ENCODE measurements at regions not wholly inside any gene's neighbourhood (a gene's known extent, or its start where the extent isn't known, plus 50 kb on each side); places are given as distances from the start of the nearest gene placed in this dataset.
"Not testable (repeated sequence)": the region's sequence is repeated elsewhere in the genome, so short reads cannot be mapped to it uniquely, and the experiment has no call there.

DNA sequence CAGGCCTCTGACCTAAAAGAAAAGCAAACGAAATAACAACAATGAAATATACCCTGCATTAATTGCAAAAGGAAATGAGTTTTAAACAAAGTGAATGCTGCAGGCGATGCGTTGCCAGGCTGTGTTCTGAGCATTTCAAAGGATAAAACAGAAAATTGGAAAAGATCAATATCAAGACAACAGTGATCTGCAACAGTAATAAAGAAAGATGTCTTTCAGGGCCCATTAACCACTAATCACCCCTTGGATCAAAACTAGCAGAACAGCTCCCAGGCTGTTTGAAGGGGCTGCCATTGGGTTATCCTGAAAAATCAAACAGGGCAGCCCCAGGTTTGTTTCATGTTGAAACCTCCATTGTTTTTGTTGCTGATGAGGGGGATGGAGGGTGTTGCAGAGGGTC lies 219.2 kb downstream of the FGFR2 start:
- DNase-seq (ENCODE audit: low spot score), result no peak

DNA sequence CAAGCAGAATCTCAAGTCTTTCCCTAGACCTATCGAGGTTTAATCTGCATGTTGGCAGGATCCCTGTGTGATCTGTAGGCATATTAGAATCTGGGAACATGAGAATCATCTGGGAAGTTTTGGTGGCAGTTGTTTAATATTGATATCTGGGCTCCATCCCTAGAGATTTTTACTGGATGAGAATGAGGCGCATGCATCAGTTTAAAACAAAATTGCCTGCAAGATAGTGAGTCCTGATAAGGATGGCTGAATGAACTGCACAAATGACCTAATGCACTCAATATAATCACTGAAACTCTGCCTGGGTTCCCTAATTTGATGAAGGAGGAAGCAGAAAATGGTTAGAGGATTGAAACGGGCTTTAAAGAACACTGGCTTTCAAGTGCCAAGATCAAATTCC lies 218.0 kb downstream of the FGFR2 start:
- no peak for DNase-seq (ENCODE audit: low spot score)

DNA sequence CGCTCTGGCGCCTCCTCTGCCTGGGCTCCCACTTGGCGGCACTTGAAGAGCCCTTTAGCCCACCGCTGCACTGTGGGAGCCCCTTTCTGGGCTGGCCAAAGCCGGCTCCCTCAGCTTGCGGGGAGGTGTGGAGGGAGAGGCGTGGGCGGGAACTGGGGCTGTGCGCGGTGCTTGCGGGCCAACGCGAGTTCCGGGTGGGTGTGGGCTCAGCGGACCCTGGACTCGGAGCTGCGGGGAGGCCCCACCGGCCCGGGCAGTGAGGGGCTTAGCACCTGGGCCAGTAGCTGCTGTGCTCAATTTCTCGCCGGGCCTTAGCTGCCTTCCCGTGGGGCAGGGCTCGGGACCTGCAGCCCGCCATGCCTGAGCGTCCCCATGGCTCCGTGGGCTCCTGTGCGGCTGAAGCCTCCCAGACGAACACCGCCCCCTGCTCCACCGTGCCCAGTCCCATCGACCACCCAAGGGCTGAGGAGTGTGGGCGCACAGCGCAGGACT lies 216.2 kb downstream of the FGFR2 start:
- not testable (repeated sequence) for DNase-seq (ENCODE audit: low spot score)

DNA sequence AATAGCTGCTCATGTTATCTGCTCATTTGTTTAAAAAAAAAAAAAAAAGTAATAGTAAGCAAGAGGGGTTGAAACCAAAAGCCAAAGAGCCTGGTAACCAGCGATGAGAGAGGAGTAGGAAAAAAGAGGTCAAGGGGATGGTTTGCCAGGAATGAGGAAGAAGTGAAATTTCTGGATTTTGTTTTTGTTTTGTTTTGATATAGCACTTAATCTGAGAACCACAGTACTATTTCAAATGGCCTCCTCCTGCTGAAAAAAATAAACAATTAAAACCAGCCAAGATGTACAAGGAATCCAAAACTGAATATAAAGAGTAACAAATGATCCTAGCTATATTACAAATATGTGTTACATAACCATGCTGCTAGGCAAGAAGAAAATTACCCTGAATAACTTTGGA lies 213.1 kb downstream of the FGFR2 start:
- DNase-seq (ENCODE audit: low spot score), result no peak

DNA sequence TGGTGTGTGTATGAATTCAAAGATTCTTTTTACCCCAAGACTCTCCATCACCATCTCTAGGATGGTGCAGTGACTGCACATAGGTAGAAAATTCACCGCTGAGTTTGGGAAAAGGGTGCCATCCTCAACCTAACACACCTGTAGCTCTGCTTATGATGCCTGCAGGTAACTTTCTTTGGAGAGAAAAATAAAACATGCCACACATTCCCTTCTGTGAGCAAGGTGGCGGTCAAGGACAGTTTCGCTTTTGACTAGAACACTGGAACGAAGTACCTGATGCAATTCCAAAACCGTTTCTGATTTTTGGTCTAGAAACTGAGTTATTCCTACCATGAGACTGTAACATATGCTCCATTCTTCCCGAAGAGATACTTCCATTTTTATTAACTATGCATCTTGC lies 205.6 kb downstream of the FGFR2 start:
- no peak for DNase-seq (ENCODE audit: low spot score)

DNA sequence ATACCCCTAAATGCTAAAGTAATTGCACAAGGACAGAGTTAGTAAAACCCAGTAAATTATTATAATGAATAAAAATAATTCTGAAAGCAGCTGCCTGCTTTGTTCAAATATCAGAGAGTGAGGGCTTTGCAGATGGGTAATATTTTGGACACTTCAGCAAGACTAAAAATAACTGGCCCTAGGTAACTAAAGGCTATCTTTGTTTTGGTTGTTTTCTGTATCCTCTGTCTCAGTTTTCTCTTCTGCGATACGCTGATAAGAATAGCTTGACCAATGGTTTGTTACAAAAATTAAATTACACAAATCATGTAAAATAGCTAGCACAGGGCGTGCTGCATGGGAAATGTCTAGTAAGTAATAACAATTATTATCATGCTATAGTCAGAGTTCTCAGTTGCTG lies 204.7 kb downstream of the FGFR2 start:
- no peak for DNase-seq (ENCODE audit: low spot score)

DNA sequence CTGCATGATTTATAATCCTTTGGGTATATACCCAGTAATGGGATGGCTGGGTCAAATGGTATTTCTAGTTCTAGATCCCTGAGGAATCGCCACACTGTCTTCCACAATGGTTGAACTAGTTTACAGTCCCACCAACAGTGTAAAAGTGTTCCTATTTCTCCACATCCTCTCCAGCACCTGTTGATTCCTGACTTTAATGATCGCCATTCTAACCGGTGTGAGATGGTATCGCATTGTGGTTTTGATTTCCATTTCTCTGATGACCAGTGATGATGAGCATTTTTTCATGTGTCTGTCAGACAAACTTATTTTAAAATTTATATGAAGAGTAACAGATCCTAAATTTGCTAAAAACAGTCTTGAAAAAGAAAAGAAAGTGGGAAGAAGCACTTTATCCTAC lies 197.7 kb downstream of the FGFR2 start:
- DNase-seq (ENCODE audit: low spot score), result not testable (repeated sequence)

DNA sequence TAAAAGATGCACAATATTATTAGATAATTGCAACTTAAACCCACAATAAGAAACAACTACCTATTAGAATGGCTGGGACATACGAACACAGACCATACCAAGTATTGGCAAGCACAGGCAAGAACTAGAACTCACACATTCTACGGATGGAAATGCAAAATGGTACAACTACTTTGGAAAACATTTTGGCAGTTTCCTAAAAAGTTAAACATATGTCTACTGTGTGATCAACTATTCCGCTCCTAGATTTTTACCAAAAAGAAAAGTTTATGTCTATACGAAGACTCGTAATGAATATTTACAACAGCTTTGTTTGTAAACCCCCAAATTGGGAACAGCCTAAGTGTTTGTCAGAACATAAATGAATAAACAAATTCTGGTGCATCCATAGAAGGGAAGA lies 194.7 kb downstream of the FGFR2 start:
- DNase-seq (ENCODE audit: low spot score), result no peak

DNA sequence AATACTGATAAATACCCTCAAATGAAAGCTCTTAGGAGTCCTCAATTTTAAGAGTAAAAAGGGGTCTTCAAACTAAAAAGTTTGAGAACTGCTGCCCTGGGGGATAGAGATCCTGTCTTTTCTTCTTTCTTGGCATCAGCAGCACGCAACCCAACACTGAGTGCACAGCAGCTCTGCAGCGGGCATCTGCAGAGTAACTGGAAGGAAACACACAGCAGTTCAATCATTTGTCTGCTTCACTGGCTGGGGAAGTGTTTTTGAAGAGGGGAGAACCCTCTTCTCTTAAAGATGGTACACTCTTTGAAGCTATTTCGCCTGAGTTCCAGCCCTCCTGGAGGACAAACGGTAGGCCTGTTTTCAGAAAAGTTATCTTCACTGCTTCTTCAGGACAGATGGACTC lies 193.6 kb downstream of the FGFR2 start:
- no peak for DNase-seq (ENCODE audit: low spot score)

DNA sequence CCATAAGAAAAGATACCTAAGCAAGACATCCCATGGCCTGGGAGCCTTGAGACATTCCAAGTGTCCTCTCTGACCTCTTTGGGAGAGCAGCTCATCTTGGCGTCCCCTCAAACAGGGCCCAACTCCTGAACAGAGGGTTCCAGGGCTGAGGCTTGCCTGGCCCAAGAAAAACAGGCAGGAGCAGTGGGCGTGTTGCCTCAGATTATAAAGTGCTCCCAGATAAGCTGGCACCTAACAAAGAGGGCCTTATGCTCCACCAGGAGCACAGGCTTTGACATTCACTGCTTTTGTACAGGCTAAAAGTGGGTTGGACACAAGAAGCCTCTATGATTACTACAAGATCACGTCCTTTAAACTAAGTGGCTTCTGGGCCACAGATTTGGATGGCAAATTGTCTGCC lies 193.1 kb downstream of the FGFR2 start:
- DNase-seq (ENCODE audit: low spot score), result no peak

DNA sequence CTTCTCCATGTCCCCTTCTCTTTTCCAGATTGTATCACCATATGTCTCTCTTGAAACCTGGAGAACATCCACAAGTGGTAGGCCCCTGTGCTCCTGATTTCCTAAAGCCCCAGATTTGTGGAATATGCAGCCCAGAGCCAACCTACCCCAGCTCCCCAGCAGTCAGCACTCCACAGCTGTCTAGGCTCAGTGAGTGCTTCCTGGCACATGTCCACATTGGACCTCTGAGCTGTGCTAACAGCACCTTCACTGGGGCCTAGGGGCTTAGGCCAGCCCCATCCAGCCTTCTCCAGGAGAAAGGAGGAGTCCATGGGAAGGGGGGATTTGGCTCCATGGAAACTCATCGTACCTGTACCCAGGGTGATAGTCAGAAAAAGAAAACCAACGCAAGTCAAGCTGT lies 192.7 kb downstream of the FGFR2 start:
- DNase-seq (ENCODE audit: low spot score), result no peak

DNA sequence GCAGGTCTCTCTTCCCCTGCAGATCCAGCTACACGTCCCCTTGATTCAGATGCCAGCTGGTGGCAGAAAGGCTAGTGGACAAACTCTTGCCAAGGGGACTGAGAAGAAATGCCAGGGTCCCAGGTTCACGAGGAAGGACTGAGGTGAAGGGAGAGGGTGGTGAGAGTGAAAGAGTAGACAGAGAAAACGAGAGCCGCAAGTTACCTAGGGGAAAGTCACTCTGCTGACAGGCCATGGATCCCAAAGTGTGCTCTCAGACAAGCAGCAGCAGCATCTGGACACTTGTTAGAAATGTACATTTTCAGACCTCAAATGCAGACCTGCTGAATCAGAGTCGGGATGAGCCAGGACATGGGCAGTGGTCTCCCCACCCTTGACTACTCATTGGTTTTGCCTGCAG lies 192.3 kb downstream of the FGFR2 start:
- DNase-seq (ENCODE audit: low spot score), result no peak

DNA sequence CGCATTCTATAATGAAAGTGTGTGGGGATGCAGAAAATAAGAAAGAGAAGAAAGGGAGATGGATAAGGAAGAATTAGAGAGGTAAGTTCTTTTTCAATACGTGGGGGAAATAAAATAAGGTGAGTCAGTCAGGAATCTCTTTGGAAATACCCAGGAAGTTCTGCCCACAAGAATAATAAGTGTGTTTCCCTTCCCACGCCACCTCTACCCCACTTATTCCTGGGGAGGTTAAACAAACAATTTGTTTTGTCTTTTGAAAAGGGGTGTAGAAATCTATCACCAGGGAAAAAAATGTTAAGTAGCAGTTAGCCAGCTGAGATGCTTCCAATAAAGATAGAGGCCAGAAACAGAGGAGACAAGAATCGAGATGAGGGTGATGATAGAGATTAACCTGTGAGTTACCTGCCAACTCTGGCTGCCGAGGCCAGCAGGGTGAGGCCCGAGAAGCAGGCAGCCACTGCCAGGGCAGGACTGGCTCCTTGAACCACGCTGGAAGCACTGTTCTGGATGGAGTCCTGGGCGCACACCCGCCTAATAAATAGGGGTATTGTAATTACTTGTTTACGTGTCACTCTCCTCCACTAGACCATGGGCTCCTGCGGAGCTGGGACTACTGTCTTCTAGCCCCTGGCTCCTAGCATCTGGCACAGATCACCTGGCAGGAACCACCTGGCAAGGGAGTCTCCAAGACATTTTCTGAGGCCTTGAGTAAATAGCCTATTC lies 191.3 kb downstream of the FGFR2 start:
- no peak for DNase-seq (ENCODE audit: low spot score)

DNA sequence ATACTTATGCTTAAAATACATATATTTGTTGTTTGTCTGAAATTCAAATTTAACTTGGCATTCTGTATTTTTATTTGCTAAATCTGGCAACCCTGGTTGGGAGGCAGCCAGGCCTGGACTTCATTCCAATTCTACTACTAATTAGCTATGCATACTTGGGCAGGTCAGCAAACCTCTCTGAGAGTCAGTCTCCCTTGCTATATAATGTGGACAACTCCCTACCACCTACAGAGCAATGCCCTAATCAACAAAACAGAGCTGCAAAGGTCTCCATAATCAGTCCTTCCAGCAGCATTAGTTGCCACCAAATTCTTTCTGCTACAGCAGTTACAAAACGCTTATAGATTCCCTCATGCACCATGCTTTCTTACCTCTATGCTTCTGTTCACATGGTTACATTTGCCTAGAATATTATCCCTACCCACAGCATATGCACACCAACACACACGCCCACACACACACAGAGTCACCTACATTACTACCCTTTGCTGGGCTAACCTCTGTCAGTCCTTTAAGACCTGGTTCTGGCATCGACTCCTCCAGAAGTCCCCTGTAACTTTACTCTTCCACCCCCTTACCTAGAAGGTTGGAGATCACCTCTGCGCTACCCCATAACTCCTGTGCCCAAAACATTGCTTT lies 188.7 kb downstream of the FGFR2 start:
- DNase-seq (ENCODE audit: low spot score), result no peak

DNA sequence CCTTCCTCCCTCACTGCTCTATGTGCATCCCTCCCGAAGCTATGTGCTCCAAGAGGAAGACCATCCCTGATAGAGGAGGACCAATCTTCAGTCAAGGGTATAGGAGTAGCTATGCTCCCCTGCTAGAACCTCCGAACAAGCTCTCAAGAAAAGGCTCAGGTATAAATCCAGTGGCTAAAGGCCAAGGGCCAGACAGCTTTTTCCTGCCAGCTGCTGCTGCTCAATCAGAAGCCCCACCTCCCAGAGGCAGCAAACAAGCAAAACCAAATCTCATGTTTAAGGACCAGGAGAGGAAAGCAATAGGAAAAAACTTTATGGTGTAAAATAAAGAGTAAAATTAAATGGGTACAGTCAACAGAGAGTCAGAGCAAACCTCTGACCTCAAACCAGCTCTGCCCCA lies 187.2 kb downstream of the FGFR2 start:
- no peak for DNase-seq (ENCODE audit: low spot score)

DNA sequence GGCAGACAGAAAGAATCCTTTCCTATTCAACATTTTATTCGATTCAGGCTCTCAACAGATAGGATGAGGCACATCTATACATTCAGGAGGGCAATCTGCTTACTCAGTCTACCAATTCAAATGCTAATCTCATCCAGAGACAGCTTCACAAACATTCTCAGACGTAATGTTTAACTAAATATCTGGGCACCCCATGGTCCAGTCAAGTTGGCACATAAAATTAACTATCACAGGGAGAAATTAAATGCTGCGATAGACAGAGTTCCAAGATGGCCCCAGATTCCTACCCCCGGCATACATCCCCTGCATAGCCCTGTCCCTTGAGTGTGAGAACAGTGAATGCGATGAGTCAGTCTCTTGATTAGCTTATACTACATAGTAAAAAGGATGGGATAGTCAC lies 184.3 kb downstream of the FGFR2 start:
- no peak for DNase-seq (ENCODE audit: low spot score)

DNA sequence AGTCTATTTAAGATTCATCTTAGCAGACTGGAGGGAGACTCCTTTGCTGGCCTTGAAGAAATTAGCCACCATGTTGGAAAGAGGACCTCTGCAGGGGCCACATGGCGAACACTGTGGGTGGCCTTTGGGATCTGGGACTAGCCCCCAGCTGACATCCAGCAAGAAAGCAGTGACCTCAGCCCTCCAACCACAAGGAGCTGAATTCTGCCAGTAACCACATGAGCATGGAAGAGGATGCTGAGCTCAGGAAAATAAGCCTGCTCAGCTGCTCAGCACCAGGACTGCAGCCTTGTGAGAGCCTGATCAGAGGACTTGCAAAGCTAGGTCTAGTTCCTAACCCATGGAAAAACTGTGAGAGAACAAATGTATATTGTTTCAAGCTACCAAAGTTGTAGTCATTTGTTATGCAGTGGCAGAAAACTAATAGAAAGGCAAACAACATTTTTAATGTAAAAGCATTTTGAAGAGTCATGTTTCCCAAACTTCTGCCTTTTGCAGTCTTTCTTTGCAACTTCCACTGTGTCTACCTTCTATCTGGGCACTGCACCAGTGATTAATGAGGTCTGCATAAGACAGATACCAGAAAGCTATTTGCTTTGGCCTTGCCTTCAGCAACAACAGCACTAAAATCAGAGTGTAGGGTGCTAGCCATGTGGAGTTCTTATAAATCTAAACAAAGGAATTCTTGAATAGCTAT lies 183.7 kb downstream of the FGFR2 start:
- no peak for DNase-seq (ENCODE audit: low spot score)

DNA sequence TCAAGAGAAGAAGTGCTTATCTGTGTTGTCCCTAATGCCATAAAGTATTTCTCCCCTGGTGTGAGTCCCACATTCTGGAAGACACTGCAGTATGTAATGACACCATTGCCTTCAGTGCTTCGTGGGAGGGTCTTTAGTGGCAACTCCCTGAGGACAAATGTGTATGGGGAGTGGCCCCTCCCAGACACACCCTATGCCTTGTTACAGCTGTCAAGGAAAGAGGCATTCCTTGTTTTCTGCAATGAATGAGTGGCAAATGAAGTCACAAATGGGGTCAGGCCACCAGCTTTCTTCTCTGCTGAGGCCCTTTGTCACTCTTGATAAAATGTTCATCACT lies 183.2 kb downstream of the FGFR2 start:
- DNase-seq (ENCODE audit: low spot score), result no peak

DNA sequence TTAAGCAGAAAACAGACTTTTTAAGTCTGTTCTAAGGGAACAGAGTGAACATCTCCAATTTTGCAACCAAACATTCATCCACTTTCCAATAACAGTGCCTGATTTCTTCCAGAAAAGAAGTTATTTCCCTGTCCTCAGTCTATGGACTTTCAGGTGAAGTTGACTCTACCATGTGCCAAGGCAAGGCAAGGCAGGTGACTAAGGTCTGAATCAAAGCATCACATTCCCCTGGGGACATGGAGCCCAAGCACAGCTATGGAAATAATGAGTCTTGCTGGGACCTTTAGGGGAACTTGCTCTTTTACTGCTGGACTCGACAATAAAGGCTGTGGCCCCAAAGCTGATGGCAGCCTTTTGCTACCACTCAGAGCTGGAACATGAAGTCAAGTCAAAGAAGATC lies 182.2 kb downstream of the FGFR2 start:
- no peak for DNase-seq (ENCODE audit: low spot score)

DNA sequence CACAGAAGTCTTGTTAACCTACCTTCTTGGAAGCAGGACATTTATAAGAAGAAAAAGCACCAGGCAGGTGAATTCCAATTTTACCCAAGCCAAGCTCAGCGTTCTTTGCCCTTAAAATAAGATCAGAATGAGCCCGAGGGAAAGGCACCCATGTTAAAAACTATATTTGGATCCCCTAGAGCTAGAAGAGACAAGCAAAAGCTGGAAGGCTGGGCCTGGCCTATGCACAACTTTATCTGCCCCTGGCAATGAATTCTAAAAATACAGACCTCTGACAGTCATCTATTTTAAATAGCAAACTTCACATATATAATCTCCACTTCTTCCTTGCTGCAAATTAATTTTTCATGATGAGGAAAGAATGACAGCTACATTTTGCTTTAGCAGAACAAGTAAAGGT lies 180.9 kb downstream of the FGFR2 start:
- DNase-seq (ENCODE audit: low spot score), result no peak

DNA sequence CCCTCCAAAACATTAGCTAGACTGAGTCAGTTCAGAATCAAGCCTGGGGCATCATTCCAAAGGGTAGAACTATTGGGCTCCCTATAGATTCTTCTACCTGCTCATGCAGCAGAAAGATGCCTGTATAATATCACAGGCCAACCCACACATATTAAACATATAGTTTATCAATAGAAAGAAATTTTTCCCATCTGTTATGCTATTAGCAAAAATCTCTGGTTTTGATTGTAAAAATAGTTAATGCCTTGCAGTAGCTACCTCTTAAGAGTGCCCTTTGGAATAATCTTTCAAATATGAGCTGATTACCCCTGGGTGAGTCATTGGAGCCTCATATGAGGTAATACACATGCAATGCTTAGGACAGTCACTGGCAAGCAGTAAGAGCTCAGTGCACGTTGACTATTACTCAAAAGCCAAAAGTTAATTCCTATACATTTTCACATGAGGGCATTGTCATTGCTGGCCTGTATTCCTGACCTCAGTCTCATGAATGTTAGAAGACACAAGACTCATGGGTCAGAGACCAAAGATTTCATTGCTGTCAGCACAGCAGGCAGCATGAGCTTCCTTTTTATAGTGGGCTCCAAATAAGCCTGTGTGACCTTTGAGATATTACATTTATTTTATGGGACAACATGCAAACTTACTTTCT lies 180.0 kb downstream of the FGFR2 start:
- DNase-seq (ENCODE audit: low spot score), result no peak

DNA sequence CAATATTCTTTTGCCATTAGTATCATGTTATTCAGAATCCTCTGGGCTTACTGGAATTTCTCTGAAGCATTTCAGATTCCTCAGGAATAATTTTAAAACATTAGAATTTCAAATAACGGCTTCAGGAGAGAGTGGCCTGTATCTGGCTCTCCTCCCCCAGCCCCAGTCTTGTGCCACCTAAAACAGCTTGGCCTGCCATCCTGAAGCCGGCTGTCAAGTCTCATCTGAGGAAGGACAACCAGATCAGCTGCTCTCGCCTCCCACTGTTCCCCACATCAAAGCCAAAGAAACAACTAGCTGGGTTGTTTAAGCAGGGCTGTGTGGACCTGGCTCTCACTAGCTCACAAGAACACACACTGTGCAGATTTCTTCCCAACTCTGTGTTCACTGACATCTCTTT lies 178.2 kb downstream of the FGFR2 start:
- DNase-seq (ENCODE audit: low spot score), result no peak

DNA sequence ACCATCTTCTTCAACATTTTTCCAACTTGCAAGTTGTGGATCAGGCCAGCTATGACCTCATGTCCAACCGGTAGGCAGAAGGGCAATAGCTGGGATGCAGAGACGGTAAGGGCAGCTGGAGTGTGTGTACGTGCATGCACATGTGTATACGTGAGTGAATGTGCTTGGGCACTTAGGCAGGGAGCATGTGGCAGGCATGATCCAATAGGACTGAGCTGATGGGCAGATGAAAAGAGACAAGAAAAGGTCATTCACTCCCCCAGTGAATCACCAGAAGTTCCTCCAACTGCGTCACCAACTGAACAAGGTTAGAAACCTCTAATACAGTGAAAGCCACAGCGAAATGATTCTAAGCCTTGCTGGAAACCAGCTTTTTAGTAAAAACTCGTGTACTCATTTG lies 176.1 kb downstream of the FGFR2 start:
- no peak for DNase-seq (ENCODE audit: low spot score)

Measured in germinal center (tissue), 1 donor.